Activated T-helper 9 cell treated with anti-CD3 and anti-CD28 coated beads, Interleukin-2, amount 50 U/mL, for 16 hours (primary cell): ENCODE measurements at regions not wholly inside any gene's neighbourhood (a gene's known extent, or its start where the extent isn't known, plus 50 kb on each side); places are given as distances from the start of the nearest gene placed in this dataset.

Source experiments
- DNase-seq: peaks from one replicate; pipeline ENCODE4 v3.0.0-alpha.2; 2020; ENCODE audit warnings: low read depth

GRCh38 chr13:31686670-31687425, 52.5 kb upstream of the RXFP2 start:
- no peak for DNase-seq
